Epithelial cell of proximal tubule (primary cell): ENCODE measurements at regions not wholly inside any gene's neighbourhood (a gene's known extent, or its start where the extent isn't known, plus 50 kb on each side); places are given as distances from the start of the nearest gene placed in this dataset.

Experiments
- DNase-seq: peaks from one replicate; pipeline ENCODE4 v3.0.0-alpha.2; 2011; ENCODE audit warnings: low read depth
- H3K4me3 ChIP-seq: 2 replicates; pipeline ENCODE4 v1.5.1; 2011; ENCODE audit warnings: low read depth, mild to moderate bottlenecking, low read length
- CTCF ChIP-seq: conservative IDR thresholded peaks from 2 replicates; pipeline ENCODE4 v1.5.1; 2012; ENCODE audit warnings: low read depth, mild to moderate bottlenecking, low read length

GRCh38 chr12:25327321-25327720, 76.6 kb upstream of the KRAS start:
- no peak for TF ChIP-seq CTCF
- no peak overlapping the region for H3K4me3 ChIP-seq
- DNase-seq, result no peak

DNA sequence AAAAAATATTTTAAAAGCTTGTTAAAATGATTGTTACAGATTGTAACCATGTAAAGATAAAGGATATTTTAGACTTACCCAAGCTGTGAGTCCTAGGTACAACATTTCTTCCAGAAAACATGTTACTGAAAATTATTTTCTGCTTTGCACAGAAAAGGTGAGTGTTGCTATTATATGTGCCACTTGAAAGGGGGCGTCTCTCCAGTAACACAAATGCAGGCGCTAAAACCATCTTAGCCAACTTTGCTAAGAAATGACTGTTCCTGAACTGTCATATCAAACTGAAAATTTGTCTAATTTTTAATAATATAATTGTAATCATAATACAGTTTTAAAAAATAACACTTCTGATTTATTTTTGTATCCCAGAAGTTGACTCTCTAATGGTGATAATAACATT, 75.6 kb upstream of the KRAS start:
- no peak overlapping the region for H3K4me3 ChIP-seq
- TF ChIP-seq CTCF, result no peak
- no peak for DNase-seq

DNA sequence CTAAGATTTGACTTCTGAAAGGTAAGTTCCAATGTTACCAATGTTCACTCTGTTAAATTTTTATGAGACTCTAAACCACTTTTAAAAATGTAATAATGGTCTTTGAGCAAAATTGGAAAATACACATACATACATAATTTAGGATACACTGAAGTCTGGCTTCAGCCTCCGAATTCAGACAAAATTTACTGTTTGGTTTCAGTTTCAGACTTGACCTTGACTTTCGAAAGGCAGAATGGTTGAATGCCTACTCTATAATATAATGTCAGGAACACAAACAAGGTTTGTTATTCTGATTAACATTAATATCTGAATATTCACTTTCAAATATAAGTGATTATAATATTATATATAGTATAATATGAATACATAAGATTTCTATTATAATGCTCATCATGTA, 74.1 kb upstream of the KRAS start:
- no peak for DNase-seq
- no peak for TF ChIP-seq CTCF
- no peak overlapping the region for H3K4me3 ChIP-seq

- no peak overlapping the region for H3K4me3 ChIP-seq
- DNase-seq, result no peak
- no peak for TF ChIP-seq CTCF
Measured at GRCh38 chr12:25323581-25323982, 72.9 kb upstream of the KRAS start.

DNA sequence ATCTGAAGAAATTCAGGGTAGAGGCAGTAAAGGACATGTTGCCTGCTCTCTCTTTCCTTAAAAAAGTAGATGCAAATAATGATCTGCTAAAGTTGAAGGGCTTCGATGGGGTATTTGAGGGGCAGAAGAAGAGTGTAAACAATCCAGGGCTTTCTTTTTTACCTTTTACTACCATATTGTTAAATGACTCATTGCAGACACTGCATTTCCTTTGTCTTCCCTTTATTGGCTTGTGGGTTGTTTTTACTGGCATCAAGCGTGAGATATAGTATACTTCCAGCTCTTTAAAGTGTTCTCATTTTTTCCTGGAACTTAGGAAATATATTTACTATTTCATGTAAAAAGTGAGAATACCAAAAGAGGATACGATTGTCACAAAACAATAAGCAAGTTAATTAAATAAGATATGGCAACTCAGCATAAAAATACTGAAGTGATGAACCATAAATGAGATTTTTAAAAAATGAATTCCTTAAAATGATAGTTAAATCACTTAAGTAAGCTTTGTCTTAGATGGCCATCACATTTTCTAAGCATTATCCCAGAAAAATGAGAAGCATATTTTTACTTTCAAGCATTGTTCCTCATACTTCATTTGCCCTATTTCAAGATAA, 72.3 kb upstream of the KRAS start:
- no peak for TF ChIP-seq CTCF
- DNase-seq, result no peak
- H3K4me3 ChIP-seq, result no peak overlapping the region

GRCh38 chr12:25322351-25322750, 71.6 kb upstream of the KRAS start:
- no peak overlapping the region for H3K4me3 ChIP-seq
- TF ChIP-seq CTCF, result no peak
- DNase-seq, result no peak

DNA sequence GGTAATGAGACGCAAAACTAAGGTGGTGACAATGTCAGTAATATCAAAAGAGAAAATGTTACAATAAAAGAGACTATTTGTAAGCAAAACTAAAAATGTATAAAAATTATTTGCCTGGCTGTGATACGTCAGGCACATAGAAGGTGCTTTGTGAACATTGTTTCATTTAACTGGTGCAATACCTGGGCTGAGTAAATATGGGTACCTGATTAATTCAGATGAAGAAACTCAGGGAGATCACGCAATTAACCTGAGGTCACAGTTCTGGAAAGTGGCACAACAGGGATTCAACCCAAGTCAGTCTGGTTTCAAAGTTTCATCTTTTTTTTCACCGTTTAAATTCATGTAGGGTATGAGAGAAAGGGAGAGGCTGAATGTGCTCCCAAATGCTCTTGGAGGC, 71.0 kb upstream of the KRAS start:
- no peak for TF ChIP-seq CTCF
- DNase-seq, result no peak
- H3K4me3 ChIP-seq, result no peak overlapping the region
